Neural progenitor cell (in vitro differentiated cells): ENCODE measurements at regions not wholly inside any gene's neighbourhood (a gene's known extent, or its start where the extent isn't known, plus 50 kb on each side); places are given as distances from the start of the nearest gene placed in this dataset.

Source experiments
- CTCF ChIP-seq: fragments of 200-600 bp; sonication (generic); IDR thresholded peaks from 2 replicates; pipeline ENCODE4 v1.5.1; 2017; ENCODE audit warnings: antibody characterized with exemption, mild to moderate bottlenecking
- EZH2phosphoT487 ChIP-seq: fragments of 200-600 bp; sonication (generic); IDR thresholded peaks from 2 replicates; pipeline ENCODE4 v1.6.1; 2017; ENCODE audit warnings: antibody characterized with exemption

- TF ChIP-seq CTCF = no peak
- no peak for TF ChIP-seq EZH2phosphoT487
These were observed 283.6 kb upstream of the RARB start for GRCh38 chr3:25144430-25144829.
